Thymus (tissue), 11 donors: ENCODE measurements at regions not wholly inside any gene's neighbourhood (a gene's known extent, or its start where the extent isn't known, plus 50 kb on each side); places are given as distances from the start of the nearest gene placed in this dataset.
A peak's percentile ranks its signal among the peaks of the same experiment; 100 is the strongest.

ENCODE experiments used
- DNase-seq, 9 donors: peaks; one replicate each; pipeline ENCODE4 v3.0.0-alpha.2; 2013; ENCODE audit warnings: low spot score in 9 of 9, low read depth in 6 of 9, missing footprints in 1 of 9
- H3K27ac ChIP-seq, 2 donors: one replicate each; pipeline ENCODE4 v1.5.1; 2013; ENCODE audit warnings: control low read depth in 1 of 2, low read depth in 1 of 2, low read length in 1 of 2, mild to moderate bottlenecking in 1 of 2, moderate library complexity in 1 of 2
- H3K27me3 ChIP-seq, 2 donors: one replicate each; pipeline ENCODE4 v1.5.1; 2013; ENCODE audit warnings: low read length in 1 of 2; ENCODE audit not compliant: control insufficient read depth in 2 of 2, insufficient read depth in 1 of 2
- H3K36me3 ChIP-seq, 2 donors: one replicate each; pipeline ENCODE4 v1.5.1; 2013; ENCODE audit warnings: low read length in 1 of 2, mild to moderate bottlenecking in 1 of 2, moderate library complexity in 1 of 2; ENCODE audit not compliant: control insufficient read depth in 2 of 2, insufficient read depth in 2 of 2
- H3K4me1 ChIP-seq, 2 donors: one replicate each; pipeline ENCODE4 v1.5.1; 2013; ENCODE audit warnings: low read length in 2 of 2; ENCODE audit not compliant: control insufficient read depth in 2 of 2, insufficient read depth in 2 of 2
- H3K4me3 ChIP-seq, 2 donors: one replicate each; pipeline ENCODE4 v1.5.1; 2013; ENCODE audit warnings: low read length in 2 of 2, control low read depth in 1 of 2, mild to moderate bottlenecking in 1 of 2
- H3K9me3 ChIP-seq, 2 donors: one replicate each; pipeline ENCODE4 v1.5.1; 2013; ENCODE audit warnings: low read length in 1 of 2, mild to moderate bottlenecking in 1 of 2; ENCODE audit not compliant: control insufficient read depth in 2 of 2, insufficient read depth in 1 of 2
- whole genome bisulfite sequencing: extraction: QIAGEN DNeasy Blood & Tissue Kit; methylation state at CpG from one replicate; pipeline ENCODE4 v1.1.7; 2013; 5-methylcytosine and 5-hydroxymethylcytosine counted together
- donor health status: healthy.

DNA sequence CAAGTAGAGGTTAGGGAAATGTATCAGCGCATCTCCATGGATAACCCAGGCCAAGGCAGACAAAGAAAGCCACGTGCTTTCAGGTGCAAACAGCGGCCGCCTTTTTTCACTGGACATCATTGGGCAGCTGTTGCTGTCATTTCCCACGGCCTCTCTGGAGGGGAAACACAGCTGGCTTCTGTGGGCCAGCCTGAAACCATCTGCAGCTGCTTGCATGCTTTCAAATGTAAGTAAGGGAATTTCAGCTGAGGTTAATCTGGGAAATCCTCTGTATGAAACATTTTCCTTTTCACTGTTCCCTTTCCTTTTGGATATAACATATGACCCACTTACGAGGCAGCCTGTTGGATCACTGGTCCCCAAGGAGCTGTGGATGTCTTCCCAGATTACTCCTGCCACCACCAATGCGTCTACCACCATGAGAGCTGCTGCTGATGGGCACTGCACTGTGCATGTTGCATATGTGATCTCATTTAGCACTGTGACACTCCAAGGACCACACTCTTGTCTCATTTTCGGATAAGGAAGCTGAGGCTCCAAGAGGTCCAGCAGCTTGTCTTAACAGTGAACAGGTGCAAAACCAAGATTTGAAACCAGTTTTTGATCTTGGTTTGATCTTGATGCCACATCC lies 106.3 kb downstream of the C9orf152 start:
- Histone ChIP-seq H3K4me1 (peaks cover 30 to 33% of the 10 kb centered on the region in 2 donors), H3K9me3 (no peaks in the 10 kb centered on the region), H3K4me3 (no peak overlapping the region), H3K36me3 (no peaks in the 10 kb centered on the region), H3K27ac (peak overlapping the region in 1 of 2 donors; percentile 27), H3K27me3 (no peaks in the 10 kb centered on the region)
- peak in 2 of 9 donors; percentile 27 to 60 for DNase-seq
- 52% methylated on average over 8 of the region's 8 CpGs for WGBS

GRCh38 chr9:110103257-110103656 lies 104.7 kb downstream of the C9orf152 start:
- Histone ChIP-seq H3K27me3 (no peaks in the 10 kb centered on the region), H3K4me3 (no peak overlapping the region), H3K27ac (peak overlapping the region in 1 of 2 donors; percentile 1), H3K4me1 (peaks cover 30 to 33% of the 10 kb centered on the region in 2 donors), H3K36me3 (no peaks in the 10 kb centered on the region), H3K9me3 (no peaks in the 10 kb centered on the region)
- no peak for DNase-seq
- WGBS = 97% methylated on average over 2 of the region's 2 CpGs

- no peak for DNase-seq
- peak overlapping the region in 1 of 2 donors; percentile 66 for H3K27ac ChIP-seq
Measured at GRCh38 chr9:110104261-110104809, 103.6 kb downstream of the C9orf152 start.

GRCh38 chr9:110105107-110105506 lies 102.9 kb downstream of the C9orf152 start:
- Histone ChIP-seq H3K27me3 (no peaks in the 10 kb centered on the region), H3K4me3 (no peak overlapping the region), H3K9me3 (no peaks in the 10 kb centered on the region), H3K4me1 (peaks cover 29 to 40% of the 10 kb centered on the region in 2 donors), H3K36me3 (no peaks in the 10 kb centered on the region), H3K27ac (peak overlapping the region in 1 of 2 donors; percentile 66)
- DNase-seq = no peak
- WGBS = 90% methylated on average over 2 of the region's 2 CpGs

More at GRCh38 chr9:110104261-110104809, 103.6 kb downstream of the C9orf152 start:
- H3K4me3 ChIP-seq = no peak overlapping the region
- H3K36me3 ChIP-seq = no peaks in the 10 kb centered on the region
- H3K9me3 ChIP-seq = no peaks in the 10 kb centered on the region
- WGBS = 89% methylated on average over 5 of the region's 5 CpGs
- H3K27me3 ChIP-seq = no peaks in the 10 kb centered on the region
- H3K4me1 ChIP-seq = peaks cover 30 to 36% of the 10 kb centered on the region in 2 donors

- 95% methylated on average over 2 of the region's 2 CpGs for WGBS
Measured at GRCh38 chr9:110106661-110107060, 101.3 kb downstream of the C9orf152 start.

DNA sequence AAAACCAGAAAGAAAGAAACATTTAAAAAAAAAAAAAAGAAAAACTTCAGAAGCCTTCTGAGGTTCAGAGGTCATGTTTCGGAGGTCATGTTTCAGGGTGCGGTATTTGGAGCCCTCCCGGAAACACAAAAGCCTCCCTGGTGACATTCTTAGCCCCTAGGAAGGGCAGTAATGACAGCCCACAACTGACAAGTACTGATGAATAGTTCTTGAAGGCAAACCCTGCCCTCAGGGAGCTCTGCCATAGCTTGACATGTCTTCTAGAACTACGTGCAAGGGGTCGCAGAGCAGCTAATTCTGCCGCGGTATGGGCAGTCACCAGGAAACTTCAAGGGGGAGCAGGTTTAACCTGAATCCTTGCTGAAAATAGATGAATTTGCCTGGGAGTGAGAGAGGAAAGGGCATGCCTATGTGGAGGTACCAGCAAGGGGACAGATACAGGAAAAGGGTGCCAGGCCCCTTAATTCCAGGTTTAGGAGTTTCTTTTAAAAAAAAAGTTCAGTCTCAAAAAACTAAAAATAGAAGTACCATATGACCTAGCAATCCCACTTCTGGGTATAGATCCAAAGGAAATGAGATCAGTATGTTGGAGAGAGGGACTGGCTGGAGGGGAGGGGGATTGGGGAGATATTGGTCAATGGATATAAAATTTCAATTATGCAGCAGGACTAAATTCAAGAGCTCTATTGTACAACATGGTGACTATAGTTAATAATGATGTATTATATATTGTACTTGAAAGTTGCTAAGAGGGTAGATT lies 98.4 kb downstream of the C9orf152 start:
- Histone ChIP-seq H3K27me3 (no peaks in the 10 kb centered on the region), H3K9me3 (no peaks in the 10 kb centered on the region), H3K4me1 (peaks cover 5 to 26% of the 10 kb centered on the region in 2 donors), H3K36me3 (no peaks in the 10 kb centered on the region), H3K27ac (no peak overlapping the region), H3K4me3 (no peak overlapping the region)
- DNase-seq = no peak
- WGBS = 97% methylated on average over 7 of the region's 7 CpGs

More at GRCh38 chr9:110106661-110107060, 101.3 kb downstream of the C9orf152 start:
- no peak overlapping the region for H3K4me3 ChIP-seq
- H3K27ac ChIP-seq = no peak overlapping the region
- no peaks in the 10 kb centered on the region for H3K36me3 ChIP-seq
- H3K27me3 ChIP-seq = no peaks in the 10 kb centered on the region
- no peak for DNase-seq
- H3K4me1 ChIP-seq = peaks cover 21 to 36% of the 10 kb centered on the region in 2 donors
- H3K9me3 ChIP-seq = no peaks in the 10 kb centered on the region

DNA sequence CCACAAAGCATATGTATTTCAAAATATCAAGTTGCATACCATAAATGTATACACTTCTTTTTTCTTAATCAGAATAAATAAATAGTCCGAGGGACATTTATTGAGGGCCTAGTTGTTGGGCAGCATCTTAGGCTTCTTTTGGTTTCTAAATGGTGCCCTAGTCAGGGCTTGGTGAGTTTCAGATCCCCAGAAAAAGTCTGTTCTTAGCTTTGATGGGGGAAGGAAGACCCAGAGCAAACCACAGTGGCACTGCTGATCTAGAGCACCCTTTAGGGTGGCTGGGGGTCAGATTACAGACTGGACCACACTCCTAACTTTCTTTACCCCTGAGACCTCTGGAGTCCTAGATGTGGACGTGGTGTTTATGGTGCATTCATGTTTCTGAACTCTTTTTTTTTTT lies 97.8 kb downstream of the C9orf152 start:
- no peaks in the 10 kb centered on the region for H3K27me3 ChIP-seq
- 94% methylated on average over 2 of the region's 2 CpGs for WGBS

DNA sequence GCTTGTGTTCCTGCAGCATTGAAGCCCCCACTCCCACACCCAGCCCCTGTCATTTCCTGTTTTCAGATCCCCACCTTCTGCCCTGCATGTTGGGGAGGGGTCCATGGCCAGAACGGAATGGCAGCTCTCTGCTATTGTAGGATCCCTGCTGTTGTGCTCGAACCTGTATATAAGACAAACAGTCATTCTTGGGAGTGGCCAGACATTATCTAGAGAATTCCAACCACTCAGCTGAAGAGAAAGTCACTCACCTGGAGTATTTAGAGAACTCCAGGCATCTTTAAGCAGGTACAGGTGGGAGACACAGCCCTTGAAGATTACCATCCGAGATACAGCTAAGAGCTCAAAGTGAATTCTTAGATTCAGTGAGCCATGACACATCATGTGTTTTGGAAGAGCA lies 96.1 kb downstream of the C9orf152 start:
- H3K27me3 ChIP-seq = no peaks in the 10 kb centered on the region
- no peaks in the 10 kb centered on the region for H3K9me3 ChIP-seq
- peaks cover 5 to 25% of the 10 kb centered on the region in 2 donors for H3K4me1 ChIP-seq
- H3K27ac ChIP-seq = peak overlapping the region in 1 of 2 donors; percentile 38
- DNase-seq = no peak
- no peaks in the 10 kb centered on the region for H3K36me3 ChIP-seq
- H3K4me3 ChIP-seq = no peak overlapping the region
- 93% methylated on average over 3 of the region's 3 CpGs for WGBS

More for the DNA sequence above, 97.8 kb downstream of the C9orf152 start:
- Histone ChIP-seq H3K4me1 (peaks cover 5 to 25% of the 10 kb centered on the region in 2 donors), H3K36me3 (no peaks in the 10 kb centered on the region), H3K27ac (no peak overlapping the region), H3K9me3 (no peaks in the 10 kb centered on the region), H3K4me3 (no peak overlapping the region)
- DNase-seq = no peak

- 97% methylated on average over 4 of the region's 4 CpGs for WGBS
- Histone ChIP-seq H3K4me1 (peaks cover 5 to 25% of the 10 kb centered on the region in 2 donors), H3K9me3 (no peaks in the 10 kb centered on the region), H3K36me3 (no peaks in the 10 kb centered on the region), H3K4me3 (no peak overlapping the region), H3K27ac (no peak overlapping the region), H3K27me3 (no peaks in the 10 kb centered on the region)
- DNase-seq = no peak
Measured at GRCh38 chr9:110112792-110113191, 95.2 kb downstream of the C9orf152 start.
